VCaP (cell line): ENCODE measurements at regions not wholly inside any gene's neighbourhood (a gene's known extent, or its start where the extent isn't known, plus 50 kb on each side); places are given as distances from the start of the nearest gene placed in this dataset.

Source experiments
- H3K27ac ChIP-seq: fragments of 450-650 bp; 2 replicates; pipeline ENCODE4 v1.5.1; 2017
- CTCF ChIP-seq: fragments of 450-650 bp; conservative IDR thresholded peaks from 2 replicates; pipeline ENCODE4 v1.5.1; 2017; ENCODE audit warnings: mild to moderate bottlenecking, moderate library complexity

- no peak for TF ChIP-seq CTCF
- no peak overlapping the region for H3K27ac ChIP-seq
These were observed 66.7 kb upstream of the EZH2 start for GRCh38 chr7:148950806-148951205.

GRCh38 chr7:148944935-148945934 is 61.1 kb upstream of the EZH2 start:
- TF ChIP-seq CTCF, result no peak
- no peak overlapping the region for H3K27ac ChIP-seq

- H3K27ac ChIP-seq, result peak overlapping the region; percentile 97
- TF ChIP-seq CTCF, result peak; percentile 68
These were observed 57.6 kb upstream of the EZH2 start for GRCh38 chr7:148941598-148942275.

- no peak for TF ChIP-seq CTCF
- H3K27ac ChIP-seq, result peak overlapping the region; percentile 97
These were observed 56.9 kb upstream of the EZH2 start for GRCh38 chr7:148940702-148941597.

GRCh38 chr7:148939128-148939755 is 55.2 kb upstream of the EZH2 start:
- H3K27ac ChIP-seq, result no peak overlapping the region
- TF ChIP-seq CTCF, result no peak

GRCh38 chr7:148935451-148935850 is 51.4 kb upstream of the EZH2 start:
- no peak for TF ChIP-seq CTCF
- H3K27ac ChIP-seq, result no peak overlapping the region
